ENCODE measurements at regions not wholly inside any gene's neighbourhood (a gene's known extent, or its start where the extent isn't known, plus 50 kb on each side); places are given as distances from the start of the nearest gene placed in this dataset.

- CTCF ChIA-PET: interaction anchor here (1.3 kb wide), 1 partner anchor 12 kb away, joined by 3 read pairs; no protein-coding TSS in a partner anchor
- no peak for TF ChIP-seq CTCF (IDR thresholded peaks at IDR 0.05; ENCODE audit: control extremely low read depth, extremely low read depth, low read depth, missing control alignments)
- DNase-seq (ENCODE audit: extremely low spot score): no peak
- POLR2A ChIA-PET: no interaction called here
These were observed 524.8 kb upstream of the ID4 start for GRCh38 chr6:19312241-19312978.

- POLR2A ChIA-PET: no interaction called here
- CTCF ChIA-PET: no interaction called here
- DNase-seq (ENCODE audit: extremely low spot score): no peak
- TF ChIP-seq CTCF (IDR thresholded peaks at IDR 0.05; ENCODE audit: control extremely low read depth, extremely low read depth, low read depth, missing control alignments): no peak
These were observed 519.7 kb upstream of the ID4 start for GRCh38 chr6:19317431-19317986.

GRCh38 chr6:19319005-19319404, 518.2 kb upstream of the ID4 start:
- DNase-seq (ENCODE audit: extremely low spot score): no peak
- CTCF ChIA-PET: no interaction called here
- no peak for TF ChIP-seq CTCF (IDR thresholded peaks at IDR 0.05; ENCODE audit: control extremely low read depth, extremely low read depth, low read depth, missing control alignments)
- POLR2A ChIA-PET: no interaction called here

GRCh38 chr6:19320111-19320581, 517.0 kb upstream of the ID4 start:
- CTCF ChIA-PET: no interaction called here
- POLR2A ChIA-PET: no interaction called here
- DNase-seq (ENCODE audit: extremely low spot score): no peak
- no peak for TF ChIP-seq CTCF (IDR thresholded peaks at IDR 0.05; ENCODE audit: control extremely low read depth, extremely low read depth, low read depth, missing control alignments)

- no peak for DNase-seq (ENCODE audit: extremely low spot score)
- ChIA-PET POLR2A (no interaction called here), CTCF (no interaction called here)
- TF ChIP-seq CTCF (IDR thresholded peaks at IDR 0.05; ENCODE audit: control extremely low read depth, extremely low read depth, low read depth, missing control alignments): no peak
These were observed 514.3 kb upstream of the ID4 start for GRCh38 chr6:19322691-19323485.

- DNase-seq (ENCODE audit: extremely low spot score): no peak
- ChIA-PET POLR2A (no interaction called here), CTCF (no interaction called here)
- TF ChIP-seq CTCF (IDR thresholded peaks at IDR 0.05; ENCODE audit: control extremely low read depth, extremely low read depth, low read depth, missing control alignments): no peak
These were observed 512.8 kb upstream of the ID4 start for GRCh38 chr6:19324376-19324775.
